ENCODE measurements at regions not wholly inside any gene's neighbourhood (a gene's known extent, or its start where the extent isn't known, plus 50 kb on each side); places are given as distances from the start of the nearest gene placed in this dataset.

GRCh38 chr13:63370101-63370500 lies 1954.5 kb upstream of the PCDH20 start:
- no peak for TF ChIP-seq CTCF (IDR thresholded peaks at IDR 0.05; ENCODE audit: insufficient read depth, low read length, severe bottlenecking)
- Histone ChIP-seq H3K36me3 (ENCODE audit: control insufficient read depth, insufficient read depth, low read length) (no peaks in the 10 kb centered on the region), H3K4me3 (ENCODE audit: low read depth, low read length) (no peak overlapping the region), H3K27me3 (ENCODE audit: control insufficient read depth, insufficient read depth, low read length) (no peaks in the 10 kb centered on the region)
- FAIRE-seq = no peak
- no peak for DNase-seq (ENCODE audit: low read depth)

GRCh38 chr13:63367522-63368198 lies 1952.0 kb upstream of the PCDH20 start:
- Histone ChIP-seq H3K27me3 (ENCODE audit: control insufficient read depth, insufficient read depth, low read length) (no peaks in the 10 kb centered on the region), H3K4me3 (ENCODE audit: low read depth, low read length) (no peak overlapping the region), H3K36me3 (ENCODE audit: control insufficient read depth, insufficient read depth, low read length) (no peaks in the 10 kb centered on the region)
- FAIRE-seq (peak; percentile 64), DNase-seq (ENCODE audit: low read depth) (no peak)
- no peak for TF ChIP-seq CTCF (IDR thresholded peaks at IDR 0.05; ENCODE audit: insufficient read depth, low read length, severe bottlenecking)

DNA sequence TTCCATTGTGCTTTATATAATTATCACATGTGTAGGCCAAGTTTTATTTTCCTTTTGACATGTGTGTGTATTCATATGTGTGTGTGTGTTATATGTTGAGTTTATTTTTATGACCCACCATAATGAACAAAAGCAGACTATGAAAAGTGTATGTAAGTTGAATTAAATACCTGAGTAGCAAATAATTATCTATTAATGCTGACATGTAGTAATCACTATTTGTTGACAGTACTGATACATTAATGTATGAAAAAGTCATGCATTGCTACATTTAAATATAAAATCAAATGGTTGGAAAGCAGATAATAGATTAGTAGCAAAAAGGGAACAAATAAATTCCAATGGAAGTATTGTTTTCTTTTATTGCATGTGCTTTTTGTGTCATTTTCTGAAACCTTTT lies 1948.5 kb upstream of the PCDH20 start:
- DNase-seq (ENCODE audit: low read depth) (no peak), FAIRE-seq (no peak)
- Histone ChIP-seq H3K4me3 (ENCODE audit: low read depth, low read length) (no peak overlapping the region), H3K36me3 (ENCODE audit: control insufficient read depth, insufficient read depth, low read length) (no peaks in the 10 kb centered on the region), H3K27me3 (ENCODE audit: control insufficient read depth, insufficient read depth, low read length) (no peaks in the 10 kb centered on the region)
- no peak for TF ChIP-seq CTCF (IDR thresholded peaks at IDR 0.05; ENCODE audit: insufficient read depth, low read length, severe bottlenecking)

GRCh38 chr13:63351533-63351932 lies 1935.9 kb upstream of the PCDH20 start:
- no peak for DNase-seq (ENCODE audit: low read depth)
- no peak for TF ChIP-seq CTCF (IDR thresholded peaks at IDR 0.05; ENCODE audit: insufficient read depth, low read length, severe bottlenecking)
- FAIRE-seq = no peak
- Histone ChIP-seq H3K4me3 (ENCODE audit: low read depth, low read length) (no peak overlapping the region), H3K27me3 (ENCODE audit: control insufficient read depth, insufficient read depth, low read length) (no peaks in the 10 kb centered on the region), H3K36me3 (ENCODE audit: control insufficient read depth, insufficient read depth, low read length) (no peaks in the 10 kb centered on the region)

DNA sequence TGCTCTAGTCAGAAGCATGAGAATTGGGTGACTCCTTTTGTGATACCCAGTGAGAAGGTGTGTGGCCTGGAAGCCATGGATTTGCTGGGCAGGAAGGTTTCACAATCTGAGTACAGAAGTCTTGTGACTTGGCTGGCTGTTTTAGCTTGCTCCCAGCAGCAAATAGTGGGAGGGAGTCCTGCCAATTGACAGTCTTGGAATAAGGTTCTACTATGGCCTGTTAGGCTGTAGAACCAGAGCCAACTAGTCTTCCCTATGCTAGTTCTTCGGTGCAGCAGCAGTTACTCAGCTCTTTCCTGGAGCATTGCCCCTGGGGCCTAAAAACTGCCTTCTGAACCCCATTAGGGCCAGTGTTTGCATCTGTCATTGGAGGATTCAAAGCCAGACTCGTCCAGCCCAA lies 1935.4 kb upstream of the PCDH20 start:
- Histone ChIP-seq H3K4me3 (ENCODE audit: low read depth, low read length) (no peak overlapping the region), H3K27me3 (ENCODE audit: control insufficient read depth, insufficient read depth, low read length) (no peaks in the 10 kb centered on the region), H3K36me3 (ENCODE audit: control insufficient read depth, insufficient read depth, low read length) (no peaks in the 10 kb centered on the region)
- no peak for TF ChIP-seq CTCF (IDR thresholded peaks at IDR 0.05; ENCODE audit: insufficient read depth, low read length, severe bottlenecking)
- DNase-seq (ENCODE audit: low read depth) = no peak
- peak; percentile 58 for FAIRE-seq

DNA sequence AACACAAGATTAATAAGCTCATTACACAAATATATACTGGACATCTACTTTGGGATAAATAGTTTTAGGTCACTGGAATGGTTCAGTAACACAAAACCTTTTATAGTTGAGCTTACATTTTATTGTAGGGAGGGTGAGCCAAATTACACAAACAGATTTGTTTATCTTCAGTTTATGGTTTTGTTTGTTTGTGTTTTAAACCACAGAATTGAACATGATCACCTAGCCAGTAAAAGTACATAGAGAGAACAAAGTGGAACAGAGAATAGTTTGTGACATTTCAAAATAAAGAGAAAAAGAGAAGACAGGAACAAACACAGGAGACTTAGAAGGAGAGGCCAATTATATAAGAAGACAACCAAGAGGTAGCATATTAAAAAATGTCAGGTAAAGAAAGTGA lies 1930.2 kb upstream of the PCDH20 start:
- no peaks in the 10 kb centered on the region for H3K27me3 ChIP-seq (ENCODE audit: control insufficient read depth, insufficient read depth, low read length)
- FAIRE-seq = no peak
- H3K4me3 ChIP-seq (ENCODE audit: low read depth, low read length) = no peak overlapping the region
- TF ChIP-seq CTCF (IDR thresholded peaks at IDR 0.05; ENCODE audit: insufficient read depth, low read length, severe bottlenecking) = no peak
- no peaks in the 10 kb centered on the region for H3K36me3 ChIP-seq (ENCODE audit: control insufficient read depth, insufficient read depth, low read length)
- no peak for DNase-seq (ENCODE audit: low read depth)
